ENCODE measurements at regions not wholly inside any gene's neighbourhood (a gene's known extent, or its start where the extent isn't known, plus 50 kb on each side); places are given as distances from the start of the nearest gene placed in this dataset.

- no peak for TF ChIP-seq CTCF (IDR thresholded peaks at IDR 0.05; ENCODE audit: partially characterized antibody, unreplicated experiment)
- Mint-ChIP-seq H3K4me3 (ENCODE audit: unreplicated experiment) (no peak overlapping the region), H3K4me1 (ENCODE audit: low read depth, unreplicated experiment) (no peaks in the 10 kb centered on the region), H3K36me3 (ENCODE audit: unreplicated experiment) (peaks cover 6% of the 10 kb centered on the region), H3K27ac (ENCODE audit: unreplicated experiment) (no peak overlapping the region), H3K9me3 (ENCODE audit: unreplicated experiment) (peaks cover 7% of the 10 kb centered on the region), H3K27me3 (ENCODE audit: unreplicated experiment) (peaks cover 7% of the 10 kb centered on the region)
- no peak for DNase-seq
Measured at GRCh38 chr19:30158067-30158892, 213.9 kb upstream of the ZNF536 start.

DNA sequence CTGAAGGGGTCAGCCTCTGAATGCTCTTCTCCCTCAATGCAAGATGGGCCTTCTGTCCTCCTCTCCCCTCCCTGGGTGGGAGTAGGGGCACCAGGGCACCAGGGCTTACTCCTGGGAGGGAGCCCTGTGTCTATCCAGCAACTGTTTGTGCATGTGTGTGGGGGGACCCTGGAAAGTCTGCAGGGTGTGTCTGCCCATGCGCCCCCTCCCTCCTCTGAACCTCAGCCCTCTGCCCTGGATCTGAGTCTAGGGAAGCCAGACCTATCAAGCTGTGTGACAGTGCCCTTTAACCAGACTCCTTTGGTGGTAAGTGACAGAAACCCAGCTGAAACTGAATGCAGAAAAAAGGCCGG, 213.3 kb upstream of the ZNF536 start:
- peaks cover 6% of the 10 kb centered on the region for H3K36me3 Mint-ChIP-seq (ENCODE audit: unreplicated experiment)
- no peaks in the 10 kb centered on the region for H3K4me1 Mint-ChIP-seq (ENCODE audit: low read depth, unreplicated experiment)
- H3K27ac Mint-ChIP-seq (ENCODE audit: unreplicated experiment): no peak overlapping the region
- DNase-seq: no peak
- H3K9me3 Mint-ChIP-seq (ENCODE audit: unreplicated experiment): peaks cover 7% of the 10 kb centered on the region
- TF ChIP-seq CTCF (IDR thresholded peaks at IDR 0.05; ENCODE audit: partially characterized antibody, unreplicated experiment): no peak
- H3K27me3 Mint-ChIP-seq (ENCODE audit: unreplicated experiment): peaks cover 7% of the 10 kb centered on the region
- no peak overlapping the region for H3K4me3 Mint-ChIP-seq (ENCODE audit: unreplicated experiment)

- Mint-ChIP-seq H3K4me1 (ENCODE audit: low read depth, unreplicated experiment) (peaks cover under 1% of the 10 kb centered on the region), H3K9me3 (ENCODE audit: unreplicated experiment) (peaks cover 7% of the 10 kb centered on the region), H3K27ac (ENCODE audit: unreplicated experiment) (no peak overlapping the region), H3K4me3 (ENCODE audit: unreplicated experiment) (no peak overlapping the region), H3K27me3 (ENCODE audit: unreplicated experiment) (peaks cover 7% of the 10 kb centered on the region), H3K36me3 (ENCODE audit: unreplicated experiment) (peaks cover 9% of the 10 kb centered on the region)
- DNase-seq: no peak
- no peak for TF ChIP-seq CTCF (IDR thresholded peaks at IDR 0.05; ENCODE audit: partially characterized antibody, unreplicated experiment)
Measured at GRCh38 chr19:30159636-30160035, 212.5 kb upstream of the ZNF536 start.

DNA sequence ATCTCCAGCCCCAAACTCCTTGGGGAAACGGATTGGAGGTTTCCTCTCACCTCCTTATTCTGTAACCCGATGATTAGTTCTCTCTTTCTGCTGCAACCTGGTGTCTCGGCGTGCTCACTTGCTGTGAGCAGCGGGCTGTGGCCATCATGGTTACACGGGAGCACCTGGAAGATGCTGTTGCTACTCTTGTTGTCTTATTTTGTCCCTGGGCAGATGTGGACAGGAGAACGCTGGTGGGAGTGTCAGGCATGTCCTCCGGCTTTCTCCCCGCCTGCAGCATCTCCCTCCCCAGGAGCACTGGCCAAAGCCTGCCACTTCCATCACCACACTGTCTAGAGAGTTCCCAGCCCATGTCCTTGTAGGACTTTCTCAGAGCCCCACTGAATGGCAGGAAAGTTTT, 211.8 kb upstream of the ZNF536 start:
- Mint-ChIP-seq H3K4me3 (ENCODE audit: unreplicated experiment) (no peak overlapping the region), H3K36me3 (ENCODE audit: unreplicated experiment) (peaks cover 14% of the 10 kb centered on the region), H3K27me3 (ENCODE audit: unreplicated experiment) (peaks cover 7% of the 10 kb centered on the region), H3K27ac (ENCODE audit: unreplicated experiment) (no peak overlapping the region), H3K4me1 (ENCODE audit: low read depth, unreplicated experiment) (peaks cover 5% of the 10 kb centered on the region), H3K9me3 (ENCODE audit: unreplicated experiment) (peaks cover 11% of the 10 kb centered on the region)
- DNase-seq: no peak
- TF ChIP-seq CTCF (IDR thresholded peaks at IDR 0.05; ENCODE audit: partially characterized antibody, unreplicated experiment): no peak

GRCh38 chr19:30161021-30161655, 211.0 kb upstream of the ZNF536 start:
- TF ChIP-seq CTCF (IDR thresholded peaks at IDR 0.05; ENCODE audit: partially characterized antibody, unreplicated experiment): no peak
- peaks cover 10% of the 10 kb centered on the region for H3K9me3 Mint-ChIP-seq (ENCODE audit: unreplicated experiment)
- peaks cover 14% of the 10 kb centered on the region for H3K36me3 Mint-ChIP-seq (ENCODE audit: unreplicated experiment)
- H3K4me1 Mint-ChIP-seq (ENCODE audit: low read depth, unreplicated experiment): peaks cover 5% of the 10 kb centered on the region
- H3K4me3 Mint-ChIP-seq (ENCODE audit: unreplicated experiment): no peak overlapping the region
- no peak overlapping the region for H3K27ac Mint-ChIP-seq (ENCODE audit: unreplicated experiment)
- H3K27me3 Mint-ChIP-seq (ENCODE audit: unreplicated experiment): peaks cover 6% of the 10 kb centered on the region
- DNase-seq: no peak
